IMR-90 (cell line): ENCODE measurements at regions not wholly inside any gene's neighbourhood (a gene's known extent, or its start where the extent isn't known, plus 50 kb on each side); places are given as distances from the start of the nearest gene placed in this dataset.

Experiments used
- ATAC-seq: fragments of 200-7000 bp; cut with Tn5 transposase; 2 replicates; pipeline ENCODE4 v1.9.1; 2020; ENCODE audit warnings: low read depth, mild to moderate bottlenecking, moderate library complexity
- BruUV-seq: library from RNA; stranded (reverse); fragments of 400-500 nt; replicated peaks from 2 replicates; lab custom pipeline; 2021; lab: Mats Ljungman, UMichigan
- CTCF ChIA-PET: fragments of 300-600 bp; formaldehyde crosslinking; extraction: SDS; loops from one replicate; lab custom pipeline; 2021; ENCODE audit warnings: antibody characterized with exemption; lab: Yijun Ruan, JAX
- POLR2A ChIA-PET: fragments of 300-600 bp; sonication (Branson Sonifier 250); formaldehyde crosslinking; loops from one replicate; lab custom pipeline; 2022; ENCODE audit warnings: antibody characterized with exemption; ENCODE audit not compliant: unreplicated experiment; lab: Charles Lee
- DNase-seq: peaks from one replicate; pipeline ENCODE4 v3.0.0; 2013
- H2AFZ ChIP-seq: replicated peaks from 2 replicates; pipeline ENCODE3; 2013; ENCODE audit warnings: low read length, mild to moderate bottlenecking; ENCODE audit not compliant: poor library complexity
- H2AK5ac ChIP-seq: 2 replicates; pipeline ENCODE4 v1.6.1; 2013; ENCODE audit warnings: low read depth, low read length, inconsistent platforms
- H2AK9ac ChIP-seq: replicated peaks from 2 replicates; pipeline ENCODE3; 2013; ENCODE audit warnings: mild to moderate bottlenecking, low read depth, low read length, moderate library complexity; ENCODE audit not compliant: poor library complexity
- H2BK120ac ChIP-seq: 2 replicates; pipeline ENCODE4 v1.6.1; 2013; ENCODE audit warnings: low read depth, low read length, inconsistent platforms
- H2BK15ac ChIP-seq: 3 replicates; pipeline ENCODE4 v1.6.1; 2013; ENCODE audit warnings: low read depth, low read length, inconsistent platforms
- H2BK20ac ChIP-seq: 2 replicates; pipeline ENCODE4 v1.6.1; 2013; ENCODE audit warnings: low read depth, mild to moderate bottlenecking, inconsistent platforms, low read length, moderate library complexity
- H2BK5ac ChIP-seq: 2 replicates; pipeline ENCODE4 v1.6.1; 2013; ENCODE audit warnings: mild to moderate bottlenecking, low read depth, low read length, inconsistent platforms; ENCODE audit not compliant: poor library complexity, severe bottlenecking
- H3K14ac ChIP-seq: replicated peaks from 2 replicates; pipeline ENCODE4 v1.6.1; 2013; ENCODE audit warnings: low read depth, low read length, inconsistent platforms
- H3K18ac ChIP-seq: 2 replicates; pipeline ENCODE4 v1.6.1; 2013; ENCODE audit warnings: low read depth, low read length, control low read depth
- H3K23ac ChIP-seq: 2 replicates; pipeline ENCODE4 v1.6.1; 2013; ENCODE audit warnings: low read depth, low read length, inconsistent platforms
- H3K27ac ChIP-seq: 2 replicates; pipeline ENCODE4 v1.5.1; 2013; ENCODE audit warnings: mild to moderate bottlenecking, control low read depth, low read length; ENCODE audit not compliant: insufficient read depth
- H3K27me3 ChIP-seq: 2 replicates; pipeline ENCODE4 v1.6.1; 2013; ENCODE audit warnings: low read length; ENCODE audit not compliant: control insufficient read depth, insufficient read depth
- H3K36me3 ChIP-seq: 2 replicates; pipeline ENCODE4 v1.6.1; 2013; ENCODE audit warnings: low read length, mixed read lengths; ENCODE audit not compliant: control insufficient read depth, insufficient read depth
- H3K4ac ChIP-seq: 2 replicates; pipeline ENCODE4 v1.6.1; 2013; ENCODE audit warnings: low read depth, low read length, inconsistent platforms
- H3K4me1 ChIP-seq: 2 replicates; pipeline ENCODE4 v1.6.1; 2013; ENCODE audit warnings: low read length, mixed read lengths; ENCODE audit not compliant: control insufficient read depth, insufficient read depth
- H3K4me2 ChIP-seq: 2 replicates; pipeline ENCODE4 v1.6.1; 2013; ENCODE audit warnings: low read depth, mild to moderate bottlenecking, control low read depth, low read length, moderate library complexity
- H3K4me3 ChIP-seq: 2 replicates; pipeline ENCODE4 v1.5.1; 2013; ENCODE audit warnings: low read depth, mild to moderate bottlenecking, control low read depth, low read length, moderate library complexity; ENCODE audit not compliant: insufficient read depth
- H3K56ac ChIP-seq: 2 replicates; pipeline ENCODE4 v1.6.1; 2013; ENCODE audit warnings: low read length, inconsistent platforms; ENCODE audit not compliant: insufficient read depth; ENCODE audit errors: extremely low read depth
- H3K79me1 ChIP-seq, 2 experiments: 2 replicates each; pipeline ENCODE4 v1.6.1; 2013; ENCODE audit warnings: low read length in 2 of 2, inconsistent platforms in 1 of 2, low read depth in 1 of 2
- H3K9ac ChIP-seq: 2 replicates; pipeline ENCODE4 v1.6.1; 2013; ENCODE audit warnings: low read depth, low read length, control low read depth
- H3K9me1 ChIP-seq: 2 replicates; pipeline ENCODE4 v1.6.1; 2013; ENCODE audit warnings: low read length, inconsistent platforms; ENCODE audit not compliant: insufficient read depth
- H3K9me3 ChIP-seq: 2 replicates; pipeline ENCODE4 v1.6.1; 2013; ENCODE audit warnings: low read length; ENCODE audit not compliant: control insufficient read depth, insufficient read depth
- H4K20me1 ChIP-seq: 2 replicates; pipeline ENCODE4 v1.6.1; 2013; ENCODE audit warnings: low read length, inconsistent platforms; ENCODE audit not compliant: insufficient read depth
- H4K5ac ChIP-seq: 2 replicates; pipeline ENCODE4 v1.6.1; 2013; ENCODE audit warnings: mild to moderate bottlenecking, low read depth, low read length, control low read depth
- H4K8ac ChIP-seq, 2 experiments: 2 replicates each; pipeline ENCODE4 v1.6.1; 2013; ENCODE audit warnings: low read depth in 2 of 2, low read length in 2 of 2, control low read depth in 1 of 2, inconsistent platforms in 1 of 2
- H4K91ac ChIP-seq: 2 replicates; pipeline ENCODE4 v1.6.1; 2013; ENCODE audit warnings: low read depth, low read length, inconsistent platforms; ENCODE audit not compliant: insufficient read depth
- CHD1 ChIP-seq: IDR thresholded peaks from 2 replicates; pipeline ENCODE4 v1.6.1; 2012; ENCODE audit warnings: low read depth, low read length, improper control_type of control experiment
- FOS ChIP-seq: fragments of 150-350 bp; IDR thresholded peaks from 2 replicates; pipeline ENCODE4 v1.6.1; 2016; ENCODE audit warnings: low read depth, low read length
- MAZ ChIP-seq: IDR thresholded peaks from 2 replicates; pipeline ENCODE4 v1.6.1; 2012; ENCODE audit warnings: low read depth, mild to moderate bottlenecking, low read length, improper control_type of control experiment, moderate library complexity, borderline replicate concordance
- SMC3 ChIP-seq: fragments of 150-350 bp; IDR thresholded peaks from 2 replicates; pipeline ENCODE4 v1.6.1; 2016; ENCODE audit warnings: low read depth, mild to moderate bottlenecking, antibody characterized with exemption, low read length, moderate library complexity
- WGBS, 2 experiments: methylation state at CpG; one replicate each; pipeline versions ENCODE4 v1.1.5 to v1.1.7; 2013; ENCODE audit warnings: missing lambda C conversion rate in 2 of 2; ENCODE audit not compliant: insufficient read length in 1 of 2; ENCODE audit errors: extremely low coverage in 2 of 2; 5-methylcytosine and 5-hydroxymethylcytosine counted together
- dilution Hi-C: fragments of 300-500 bp; cut with HindIII; formaldehyde crosslinking; loops from one replicate; pipeline ENCODE4 v1.14.3; 2018; ENCODE audit warnings: low sequenced_read_pairs; ENCODE audit not compliant: unreplicated experiment
- in situ Hi-C: fragments of 300-500 bp; cut with MboI; formaldehyde crosslinking; loops from 3 replicates; pipeline ENCODE4 v1.14.3; 2019; ENCODE audit warnings: low sequenced_read_pairs, inconsistent platforms, mixed read lengths
- intact Hi-C: fragments of 100-400 bp; cut with micrococcal nuclease; formaldehyde crosslinking; loops from 2 replicates; pipeline ENCODE4 v1.10.0; 2022
- TF ChIP-seq, protein P1 (sequence below): fragments of 150-350 bp; IDR thresholded peaks from 2 replicates; pipeline ENCODE4 v1.6.1; 2017; ENCODE audit warnings: mild to moderate bottlenecking, antibody characterized with exemption, low read length, low read depth
- TF ChIP-seq, protein P2 (sequence below): conservative IDR thresholded peaks from 2 replicates; pipeline ENCODE4 v1.5.1; 2012; ENCODE audit warnings: mild to moderate bottlenecking, low read depth, low read length, improper control_type of control experiment

DNA sequence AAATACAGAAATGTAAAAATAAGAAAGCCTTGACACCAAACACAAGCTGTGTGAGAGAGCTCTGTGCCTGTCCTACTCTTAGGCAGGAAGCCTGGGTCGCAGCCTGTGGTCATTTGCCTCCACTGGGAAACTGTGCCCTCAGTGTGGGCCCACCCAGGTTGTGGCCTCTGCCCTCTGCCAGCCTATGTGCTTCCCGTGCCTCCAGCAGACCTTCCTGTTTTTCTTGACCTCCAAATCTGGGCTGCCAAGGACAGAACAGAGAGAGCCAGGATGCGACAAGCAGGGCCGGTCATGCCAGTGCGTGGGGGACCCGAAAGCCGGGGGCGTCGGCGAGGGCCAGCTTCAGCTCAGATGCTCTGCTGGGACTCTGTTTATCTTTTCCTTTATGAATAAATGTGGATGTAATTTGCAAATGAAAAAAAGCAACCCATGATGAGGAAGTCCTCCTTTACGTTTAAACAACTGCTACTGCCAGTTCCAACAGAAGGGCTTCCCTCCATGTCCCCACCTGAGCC is 189.2 kb upstream of the EXOC2 start:
- Histone ChIP-seq H3K23ac (no peak overlapping the region), H3K4ac (no peak overlapping the region), H2AK9ac (no peak overlapping the region), H2BK20ac (no peak overlapping the region), H3K79me1 (no peaks in the 10 kb centered on the region), H3K14ac (no peak overlapping the region), H2BK120ac (no peak overlapping the region), H3K4me2 (no peak overlapping the region), H3K9me3 (no peaks in the 10 kb centered on the region), H4K8ac (no peak overlapping the region), H3K27me3 (peaks cover 18% of the 10 kb centered on the region), H3K9ac (no peak overlapping the region), H4K20me1 (no peaks in the 10 kb centered on the region), H4K5ac (no peak overlapping the region), H3K4me1 (no peaks in the 10 kb centered on the region), H2AFZ (no peak overlapping the region), H3K36me3 (no peaks in the 10 kb centered on the region), H2BK15ac (no peak overlapping the region), H4K91ac (no peak overlapping the region), H2BK5ac (no peak overlapping the region), H3K56ac (no peak overlapping the region), H3K27ac (no peak overlapping the region), H3K9me1 (no peaks in the 10 kb centered on the region), H2AK5ac (no peak overlapping the region), H3K4me3 (no peak overlapping the region), H3K18ac (no peak overlapping the region)
- POLR2A ChIA-PET, result no interaction called here
- in situ Hi-C loops, result no loop called here
- no TSS peak for BruUV-seq
- DNase-seq, result no peak
- intact Hi-C loops, result no loop called here
- ATAC-seq, result no peak
- TF ChIP-seq, protein P1, sequence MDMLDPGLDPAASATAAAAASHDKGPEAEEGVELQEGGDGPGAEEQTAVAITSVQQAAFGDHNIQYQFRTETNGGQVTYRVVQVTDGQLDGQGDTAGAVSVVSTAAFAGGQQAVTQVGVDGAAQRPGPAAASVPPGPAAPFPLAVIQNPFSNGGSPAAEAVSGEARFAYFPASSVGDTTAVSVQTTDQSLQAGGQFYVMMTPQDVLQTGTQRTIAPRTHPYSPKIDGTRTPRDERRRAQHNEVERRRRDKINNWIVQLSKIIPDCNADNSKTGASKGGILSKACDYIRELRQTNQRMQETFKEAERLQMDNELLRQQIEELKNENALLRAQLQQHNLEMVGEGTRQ, result no peak
- TF ChIP-seq CHD1 (no peak), SMC3 (no peak), MAZ (no peak), FOS (no peak)
- TF ChIP-seq, protein P2, sequence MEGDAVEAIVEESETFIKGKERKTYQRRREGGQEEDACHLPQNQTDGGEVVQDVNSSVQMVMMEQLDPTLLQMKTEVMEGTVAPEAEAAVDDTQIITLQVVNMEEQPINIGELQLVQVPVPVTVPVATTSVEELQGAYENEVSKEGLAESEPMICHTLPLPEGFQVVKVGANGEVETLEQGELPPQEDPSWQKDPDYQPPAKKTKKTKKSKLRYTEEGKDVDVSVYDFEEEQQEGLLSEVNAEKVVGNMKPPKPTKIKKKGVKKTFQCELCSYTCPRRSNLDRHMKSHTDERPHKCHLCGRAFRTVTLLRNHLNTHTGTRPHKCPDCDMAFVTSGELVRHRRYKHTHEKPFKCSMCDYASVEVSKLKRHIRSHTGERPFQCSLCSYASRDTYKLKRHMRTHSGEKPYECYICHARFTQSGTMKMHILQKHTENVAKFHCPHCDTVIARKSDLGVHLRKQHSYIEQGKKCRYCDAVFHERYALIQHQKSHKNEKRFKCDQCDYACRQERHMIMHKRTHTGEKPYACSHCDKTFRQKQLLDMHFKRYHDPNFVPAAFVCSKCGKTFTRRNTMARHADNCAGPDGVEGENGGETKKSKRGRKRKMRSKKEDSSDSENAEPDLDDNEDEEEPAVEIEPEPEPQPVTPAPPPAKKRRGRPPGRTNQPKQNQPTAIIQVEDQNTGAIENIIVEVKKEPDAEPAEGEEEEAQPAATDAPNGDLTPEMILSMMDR, result no peak
- no CpG with 5 or more reads among the region's 11 CpGs for WGBS, 2 experiments
- CTCF ChIA-PET, result no interaction called here
- dilution Hi-C loops, result no loop called here
